Fibroblast of mammary gland (primary cell): ENCODE measurements at regions not wholly inside any gene's neighbourhood (a gene's known extent, or its start where the extent isn't known, plus 50 kb on each side); places are given as distances from the start of the nearest gene placed in this dataset.

ENCODE experiments used
- DNase-seq: peaks from one replicate; pipeline ENCODE4 v3.0.0-alpha.2; 2010; ENCODE audit warnings: low read depth
- H3K4me3 ChIP-seq: 2 replicates; pipeline ENCODE4 v1.5.1; 2011; ENCODE audit warnings: low read depth, mild to moderate bottlenecking, low read length, moderate library complexity; ENCODE audit not compliant: control insufficient read depth
- TF ChIP-seq, protein P1 (sequence below): conservative IDR thresholded peaks from 2 replicates; pipeline ENCODE4 v1.5.1; 2011; ENCODE audit warnings: low read depth, low read length, inconsistent platforms; ENCODE audit not compliant: control insufficient read depth, insufficient read depth

GRCh38 chrX:36573720-36574119 lies 434.4 kb upstream of the FAM47C start:
- H3K4me3 ChIP-seq, result no peak overlapping the region
- DNase-seq, result no peak
- TF ChIP-seq, protein P1, sequence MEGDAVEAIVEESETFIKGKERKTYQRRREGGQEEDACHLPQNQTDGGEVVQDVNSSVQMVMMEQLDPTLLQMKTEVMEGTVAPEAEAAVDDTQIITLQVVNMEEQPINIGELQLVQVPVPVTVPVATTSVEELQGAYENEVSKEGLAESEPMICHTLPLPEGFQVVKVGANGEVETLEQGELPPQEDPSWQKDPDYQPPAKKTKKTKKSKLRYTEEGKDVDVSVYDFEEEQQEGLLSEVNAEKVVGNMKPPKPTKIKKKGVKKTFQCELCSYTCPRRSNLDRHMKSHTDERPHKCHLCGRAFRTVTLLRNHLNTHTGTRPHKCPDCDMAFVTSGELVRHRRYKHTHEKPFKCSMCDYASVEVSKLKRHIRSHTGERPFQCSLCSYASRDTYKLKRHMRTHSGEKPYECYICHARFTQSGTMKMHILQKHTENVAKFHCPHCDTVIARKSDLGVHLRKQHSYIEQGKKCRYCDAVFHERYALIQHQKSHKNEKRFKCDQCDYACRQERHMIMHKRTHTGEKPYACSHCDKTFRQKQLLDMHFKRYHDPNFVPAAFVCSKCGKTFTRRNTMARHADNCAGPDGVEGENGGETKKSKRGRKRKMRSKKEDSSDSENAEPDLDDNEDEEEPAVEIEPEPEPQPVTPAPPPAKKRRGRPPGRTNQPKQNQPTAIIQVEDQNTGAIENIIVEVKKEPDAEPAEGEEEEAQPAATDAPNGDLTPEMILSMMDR, result no peak

GRCh38 chrX:36575670-36576069 lies 432.5 kb upstream of the FAM47C start:
- TF ChIP-seq, protein P1, result no peak
- no peak for DNase-seq
- no peak overlapping the region for H3K4me3 ChIP-seq

- DNase-seq, result no peak
- TF ChIP-seq, protein P1, result no peak
- no peak overlapping the region for H3K4me3 ChIP-seq
These were observed 431.2 kb upstream of the FAM47C start for GRCh38 chrX:36577006-36577405.

- H3K4me3 ChIP-seq, result no peak overlapping the region
- DNase-seq, result no peak
- TF ChIP-seq, protein P1, result no peak
These were observed 427.1 kb upstream of the FAM47C start for GRCh38 chrX:36581030-36581429.

DNA sequence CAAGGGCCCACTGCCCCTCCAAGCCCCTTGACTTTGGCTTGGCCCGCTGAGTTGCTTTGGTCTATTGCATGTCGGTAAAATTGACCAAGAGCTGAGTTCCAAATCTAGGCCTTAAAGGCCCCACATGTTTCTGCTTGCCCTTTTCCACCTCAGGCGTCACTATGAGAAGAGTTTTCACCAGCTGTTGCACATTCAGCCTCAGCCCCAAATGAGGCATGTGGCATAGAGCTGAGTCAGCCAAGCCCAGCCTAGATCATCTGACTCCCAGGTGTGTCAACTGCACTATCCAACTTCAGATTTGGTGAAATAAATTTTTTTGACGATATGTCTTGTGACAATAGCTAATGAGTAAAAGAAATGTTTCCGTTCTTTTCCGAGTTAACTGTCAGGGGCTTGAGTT lies 424.5 kb upstream of the FAM47C start:
- TF ChIP-seq, protein P1, result no peak
- no peak for DNase-seq
- no peak overlapping the region for H3K4me3 ChIP-seq

- DNase-seq, result no peak
- TF ChIP-seq, protein P1, result no peak
- no peak overlapping the region for H3K4me3 ChIP-seq
These were observed 398.3 kb upstream of the FAM47C start for GRCh38 chrX:36609616-36610585.

- DNase-seq, result no peak
- no peak overlapping the region for H3K4me3 ChIP-seq
- TF ChIP-seq, protein P1, result no peak
These were observed 381.3 kb upstream of the FAM47C start for GRCh38 chrX:36626898-36627297.
